CD14-positive monocyte (primary cell): ENCODE measurements at regions not wholly inside any gene's neighbourhood (a gene's known extent, or its start where the extent isn't known, plus 50 kb on each side); places are given as distances from the start of the nearest gene placed in this dataset. TPM values are rescaled to one million over a fixed set of nuclear protein-coding genes. Genes with fewer than 3 reads are reported as not detected.

Experiments
- DNase-seq, 3 donors: peaks; one replicate each; pipeline ENCODE4 v3.0.0-alpha.2; 2011 to 2022
- H2AFZ ChIP-seq: 2 replicates; pipeline ENCODE4 v1.6.0; 2012; ENCODE audit warnings: mild to moderate bottlenecking, low read depth, low read length, inconsistent platforms; ENCODE audit not compliant: insufficient read depth, poor library complexity, severe bottlenecking
- H3K27ac ChIP-seq, 2 donors: 1 replicate in 1 of 2; 2 replicates in 1 of 2; pipeline ENCODE4 v1.5.1; 2012 to 2013; ENCODE audit warnings: low read length in 2 of 2, control low read depth in 1 of 2, inconsistent platforms in 1 of 2, low read depth in 1 of 2, mild to moderate bottlenecking in 1 of 2
- H3K27me3 ChIP-seq, 2 donors: one replicate each; pipeline versions ENCODE4 v1.6.0 to v1.6.1; 2011 to 2013; ENCODE audit warnings: low read length in 2 of 2; ENCODE audit not compliant: control insufficient read depth in 2 of 2, insufficient read depth in 2 of 2
- H3K36me3 ChIP-seq, 2 donors: replicated peaks in 1 of 2; 1 replicate in 1 of 2; 2 replicates in 1 of 2; pipeline versions ENCODE4 v1.5.1 to v1.6.1; 2012 to 2013; ENCODE audit warnings: low read length in 2 of 2, control low read depth in 1 of 2, inconsistent platforms in 1 of 2, mild to moderate bottlenecking in 1 of 2; ENCODE audit not compliant: insufficient read depth in 2 of 2, control insufficient read depth in 1 of 2
- H3K4me1 ChIP-seq, 2 donors: 1 replicate in 1 of 2; 2 replicates in 1 of 2; pipeline versions ENCODE4 v1.5.1 to v1.6.1; 2012 to 2013; ENCODE audit warnings: low read length in 2 of 2, control low read depth in 1 of 2, inconsistent platforms in 1 of 2, mild to moderate bottlenecking in 1 of 2, moderate library complexity in 1 of 2; ENCODE audit not compliant: insufficient read depth in 2 of 2, control insufficient read depth in 1 of 2
- H3K4me2 ChIP-seq: replicated peaks from 2 replicates; pipeline ENCODE3; 2012; ENCODE audit warnings: low read length, moderate library complexity, mild to moderate bottlenecking; ENCODE audit not compliant: poor library complexity, severe bottlenecking; ENCODE audit errors: extremely low read depth
- H3K4me3 ChIP-seq, 3 experiments: fragments of 200-600 bp in 1 of 3; sonication (generic) in 1 of 3; replicated peaks in 1 of 3; 1 replicate in 2 of 3; 2 replicates in 1 of 3; pipeline ENCODE4 v1.5.1; 2011 to 2013; ENCODE audit warnings: low read length in 3 of 3, mild to moderate bottlenecking in 3 of 3, control low read depth in 2 of 3, low read depth in 2 of 3, inconsistent platforms in 1 of 3, moderate library complexity in 1 of 3
- H3K79me2 ChIP-seq: 2 replicates; pipeline ENCODE4 v1.6.0; 2012; ENCODE audit warnings: mild to moderate bottlenecking, control low read depth, inconsistent platforms, low read length, moderate library complexity; ENCODE audit not compliant: insufficient read depth
- H3K9ac ChIP-seq: 2 replicates; pipeline ENCODE4 v1.6.0; 2017; ENCODE audit warnings: low read length, mild to moderate bottlenecking; ENCODE audit not compliant: insufficient read depth, poor library complexity, severe bottlenecking
- H3K9me3 ChIP-seq, 2 donors: replicated peaks in 1 of 2; 1 replicate in 1 of 2; 2 replicates in 1 of 2; pipeline versions ENCODE4 v1.5.1 to v1.6.1; 2012 to 2013; ENCODE audit warnings: low read length in 2 of 2, control low read depth in 1 of 2; ENCODE audit not compliant: control insufficient read depth in 1 of 2, insufficient read depth in 1 of 2
- H4K20me1 ChIP-seq: 2 replicates; pipeline ENCODE4 v1.6.0; 2012; ENCODE audit warnings: mild to moderate bottlenecking, low read length, control low read depth, moderate library complexity; ENCODE audit not compliant: insufficient read depth
- H3K27ac Mint-ChIP-seq, 7 donors: one replicate each; pipeline ENCODE4 v1.8.0; 2020; ENCODE audit warnings: mild to moderate bottlenecking in 7 of 7, mixed read lengths in 7 of 7, moderate library complexity in 6 of 7, inconsistent platforms in 2 of 7
- H3K27me3 Mint-ChIP-seq, 3 donors: one replicate each; pipeline ENCODE4 v1.8.0; 2021 to 2022; ENCODE audit warnings: low read depth in 3 of 3, mild to moderate bottlenecking in 3 of 3, mixed read lengths in 3 of 3, moderate library complexity in 3 of 3, inconsistent platforms in 1 of 3
- H3K36me3 Mint-ChIP-seq, 2 donors: one replicate each; pipeline ENCODE4 v1.8.0; 2020; ENCODE audit warnings: mixed read lengths in 2 of 2, inconsistent platforms in 1 of 2, mild to moderate bottlenecking in 1 of 2
- H3K4me1 Mint-ChIP-seq: one replicate; pipeline ENCODE4 v1.8.0; 2020; ENCODE audit warnings: mild to moderate bottlenecking, mixed read lengths
- H3K4me3 Mint-ChIP-seq, 2 donors: one replicate each; pipeline ENCODE4 v1.8.0; 2020; ENCODE audit warnings: mild to moderate bottlenecking in 2 of 2, mixed read lengths in 2 of 2, moderate library complexity in 1 of 2
- H3K9me3 Mint-ChIP-seq, 7 donors: one replicate each; pipeline ENCODE4 v1.8.0; 2020 to 2022; ENCODE audit warnings: mixed read lengths in 7 of 7, mild to moderate bottlenecking in 6 of 7, moderate library complexity in 6 of 7, inconsistent platforms in 2 of 7
- CTCF ChIP-seq: fragments of 200-600 bp; IDR thresholded peaks from one replicate; pipeline ENCODE4 v1.8.0; 2022; ENCODE audit warnings: antibody characterized with exemption, mild to moderate bottlenecking
- WGBS: methylation state at CpG from one replicate; pipeline ENCODE4 v1.1.5; 2013; ENCODE audit warnings: missing lambda C conversion rate; ENCODE audit not compliant: insufficient coverage; 5-methylcytosine and 5-hydroxymethylcytosine counted together
- intact Hi-C, 2 donors: fragments of 100-400 bp; cut with micrococcal nuclease; formaldehyde crosslinking; loops; one replicate each; pipeline versions ENCODE4 v1.15.0 to v1.15.1; 2023
- small RNA-seq: library from RNA; depleted of rRNA; stranded (forward); fragments of <200 nt; gene quantifications from one replicate; pipeline ENCODE3, GENCODE V24; 2012; ENCODE audit warnings: low read depth; ENCODE audit not compliant: insufficient read length

GRCh38 chr4:98710831-98711230 lies 52.4 kb upstream of the TSPAN5 start:
- no CpG with 5 or more reads among the region's 4 CpGs for WGBS
- peaks cover 2 to 17% (median 10%) of the 10 kb centered on the region in 7 donors for H3K9me3 Mint-ChIP-seq
- no peak for DNase-seq
- no peak for TF ChIP-seq CTCF
- H3K4me3 ChIP-seq: no peak overlapping the region
- no peak overlapping the region for H3K9ac ChIP-seq
- no peaks in the 10 kb centered on the region for H3K4me1 Mint-ChIP-seq
- H3K9me3 ChIP-seq: peaks cover 0 to 8% of the 10 kb centered on the region in 2 donors
- no peaks in the 10 kb centered on the region for H3K27me3 ChIP-seq
- no peak overlapping the region for H3K4me3 Mint-ChIP-seq
- no peaks in the 10 kb centered on the region for H3K36me3 Mint-ChIP-seq
- H3K4me1 ChIP-seq: no peaks in the 10 kb centered on the region
- H3K79me2 ChIP-seq: no peaks in the 10 kb centered on the region
- no peak overlapping the region for H2AFZ ChIP-seq
- H3K36me3 ChIP-seq: no peaks in the 10 kb centered on the region
- no peak overlapping the region for H3K27ac Mint-ChIP-seq
- peaks cover 0 to 2% (median 1%) of the 10 kb centered on the region in 3 donors for H3K27me3 Mint-ChIP-seq
- intact Hi-C loops: no loop called here
- no peak overlapping the region for H3K27ac ChIP-seq
- no peaks in the 10 kb centered on the region for H4K20me1 ChIP-seq
- no peak overlapping the region for H3K4me2 ChIP-seq

Small RNA genes lying in the stretch of these regions (small RNA-seq; reads per million reads assigned to genes)
- gene AC114811.1: not detected
